ENCODE measurements at regions not wholly inside any gene's neighbourhood (a gene's known extent, or its start where the extent isn't known, plus 50 kb on each side); places are given as distances from the start of the nearest gene placed in this dataset.

DNA sequence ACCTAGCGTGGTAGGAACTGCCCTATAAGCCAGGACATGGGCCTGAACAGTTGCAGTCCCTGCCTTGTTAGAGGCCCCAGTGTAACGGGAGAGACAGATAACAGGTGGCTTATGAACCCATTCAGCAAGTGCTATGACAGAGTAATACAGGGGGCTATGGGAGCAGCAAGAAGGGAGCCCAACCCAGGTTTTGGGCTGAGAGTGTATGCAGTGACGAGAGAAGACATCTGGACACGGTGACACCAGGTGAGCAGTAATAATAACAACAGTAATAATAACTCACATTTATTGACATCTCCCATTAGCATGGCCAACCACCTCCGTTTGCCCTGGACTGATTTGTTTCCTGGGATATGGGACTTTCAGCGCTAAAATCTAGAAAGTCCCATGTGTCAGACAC is 100.8 kb downstream of the IRX5 start:
- no peaks in the 10 kb centered on the region for H3K27me3 ChIP-seq (ENCODE audit: control insufficient read depth in 2 of 2, insufficient read depth in 2 of 2, low read length in 2 of 2)
- H3K4me2 ChIP-seq (ENCODE audit: insufficient read depth, low read length) = no peak overlapping the region
- H3K27ac ChIP-seq (ENCODE audit: insufficient read depth, low read depth, low read length) = no peak overlapping the region
- H3K4me1 ChIP-seq (ENCODE audit: control insufficient read depth, extremely low read depth, insufficient read depth, low read length) = no peaks in the 10 kb centered on the region
- no TSS peak for BruUV-seq (replicated peaks)
- dilution Hi-C loops (cut with MboI; ENCODE audit: extremely low pct_ligation_motif_present, low sequenced_read_pairs) = no loop called here
- CTCF ChIA-PET = no interaction called here
- no peaks in the 10 kb centered on the region for H3K9me3 ChIP-seq (replicated peaks; ENCODE audit: control insufficient read depth, insufficient read depth, low read length)
- H3K36me3 ChIP-seq (ENCODE audit: control insufficient read depth in 2 of 2, extremely low read depth in 1 of 2, insufficient read depth in 2 of 2, low read length in 2 of 2) = no peaks in the 10 kb centered on the region
- intact Hi-C loops (cut with micrococcal nuclease) = no loop called here
- no peak overlapping the region for H2AFZ ChIP-seq (ENCODE audit: low read depth, low read length)
- no peaks in the 10 kb centered on the region for H3K79me2 ChIP-seq (ENCODE audit: control insufficient read depth, insufficient read depth, low read length)
- no peak overlapping the region for H3K4me3 ChIP-seq (replicated peaks in 1 of 3; ENCODE audit: insufficient read depth in 1 of 3, low read depth in 1 of 3, low read length in 3 of 3)
- H3K9me1 ChIP-seq (replicated peaks; ENCODE audit: control insufficient read depth, extremely low read depth, insufficient read depth, low read length) = no peaks in the 10 kb centered on the region
- H4K20me1 ChIP-seq (replicated peaks; ENCODE audit: control insufficient read depth, extremely low read depth, insufficient read depth, low read length) = no peaks in the 10 kb centered on the region
- POLR2A ChIA-PET = no interaction called here
- TF ChIP-seq, protein P1, sequence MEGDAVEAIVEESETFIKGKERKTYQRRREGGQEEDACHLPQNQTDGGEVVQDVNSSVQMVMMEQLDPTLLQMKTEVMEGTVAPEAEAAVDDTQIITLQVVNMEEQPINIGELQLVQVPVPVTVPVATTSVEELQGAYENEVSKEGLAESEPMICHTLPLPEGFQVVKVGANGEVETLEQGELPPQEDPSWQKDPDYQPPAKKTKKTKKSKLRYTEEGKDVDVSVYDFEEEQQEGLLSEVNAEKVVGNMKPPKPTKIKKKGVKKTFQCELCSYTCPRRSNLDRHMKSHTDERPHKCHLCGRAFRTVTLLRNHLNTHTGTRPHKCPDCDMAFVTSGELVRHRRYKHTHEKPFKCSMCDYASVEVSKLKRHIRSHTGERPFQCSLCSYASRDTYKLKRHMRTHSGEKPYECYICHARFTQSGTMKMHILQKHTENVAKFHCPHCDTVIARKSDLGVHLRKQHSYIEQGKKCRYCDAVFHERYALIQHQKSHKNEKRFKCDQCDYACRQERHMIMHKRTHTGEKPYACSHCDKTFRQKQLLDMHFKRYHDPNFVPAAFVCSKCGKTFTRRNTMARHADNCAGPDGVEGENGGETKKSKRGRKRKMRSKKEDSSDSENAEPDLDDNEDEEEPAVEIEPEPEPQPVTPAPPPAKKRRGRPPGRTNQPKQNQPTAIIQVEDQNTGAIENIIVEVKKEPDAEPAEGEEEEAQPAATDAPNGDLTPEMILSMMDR (IDR thresholded peaks at IDR 0.05; ENCODE audit: extremely low read depth in 1 of 2, insufficient read depth in 1 of 2, low read depth in 1 of 2, low read length in 2 of 2) = no peak
- no peak for DNase-seq (ENCODE audit: low read depth, low spot score)
- no peak overlapping the region for H3K9ac ChIP-seq (replicated peaks; ENCODE audit: extremely low read depth, insufficient read depth, low read length)
- FAIRE-seq = no peak

DNA sequence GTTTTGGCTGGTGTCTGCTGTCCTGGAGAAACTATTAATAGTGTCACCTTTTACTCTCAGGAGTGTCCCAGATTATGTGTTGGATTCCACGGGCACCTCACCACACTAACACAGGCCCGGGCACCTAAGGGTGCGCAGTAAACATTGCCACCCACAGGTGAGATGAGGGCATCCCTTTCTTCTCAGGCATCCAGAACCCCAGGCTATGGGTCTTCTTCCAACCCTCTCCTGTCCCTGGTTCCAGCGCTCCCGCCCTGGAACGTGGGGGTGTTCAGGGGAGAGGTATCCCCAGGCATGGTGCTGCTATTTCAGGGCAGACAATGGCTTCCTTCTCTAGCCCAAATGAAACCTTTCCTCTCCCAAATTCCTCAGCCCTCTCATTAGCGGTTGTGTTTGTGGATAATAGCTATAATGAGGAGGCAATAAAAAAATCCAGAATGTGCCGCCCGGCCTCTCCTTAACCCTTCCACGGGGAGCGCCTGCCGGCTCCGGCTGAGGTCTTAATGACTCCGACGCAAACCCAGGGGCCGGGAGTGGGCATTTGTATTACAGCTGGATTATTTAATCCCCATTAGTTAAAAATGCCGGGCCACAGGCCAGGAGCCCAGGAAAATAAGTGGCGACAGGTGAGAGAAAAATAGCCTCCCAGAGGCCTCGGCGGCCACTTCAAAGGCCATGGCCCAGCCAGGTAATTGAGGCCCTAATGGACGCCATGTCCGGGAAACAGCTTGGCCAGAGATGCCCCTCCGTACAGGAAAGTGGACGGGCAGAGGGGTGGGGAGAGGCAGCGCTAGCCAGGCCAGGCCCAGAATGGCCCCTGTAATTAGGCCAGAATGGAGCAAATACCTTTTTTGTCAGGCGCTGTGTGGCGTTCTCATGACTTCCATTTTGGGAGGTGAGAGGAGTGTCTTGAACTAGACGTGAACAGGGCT is 102.8 kb downstream of the IRX5 start:
- Histone ChIP-seq H3K9me1 (replicated peaks; ENCODE audit: control insufficient read depth, extremely low read depth, insufficient read depth, low read length) (no peaks in the 10 kb centered on the region), H4K20me1 (replicated peaks; ENCODE audit: control insufficient read depth, extremely low read depth, insufficient read depth, low read length) (no peaks in the 10 kb centered on the region), H3K79me2 (ENCODE audit: control insufficient read depth, insufficient read depth, low read length) (no peaks in the 10 kb centered on the region), H3K4me1 (ENCODE audit: control insufficient read depth, extremely low read depth, insufficient read depth, low read length) (no peaks in the 10 kb centered on the region), H3K4me2 (ENCODE audit: insufficient read depth, low read length) (no peak overlapping the region), H3K36me3 (ENCODE audit: control insufficient read depth in 2 of 2, extremely low read depth in 1 of 2, insufficient read depth in 2 of 2, low read length in 2 of 2) (no peaks in the 10 kb centered on the region), H3K27me3 (ENCODE audit: control insufficient read depth in 2 of 2, insufficient read depth in 2 of 2, low read length in 2 of 2) (no peaks in the 10 kb centered on the region), H3K9me3 (replicated peaks; ENCODE audit: control insufficient read depth, insufficient read depth, low read length) (no peaks in the 10 kb centered on the region), H3K27ac (ENCODE audit: insufficient read depth, low read depth, low read length) (no peak overlapping the region), H2AFZ (ENCODE audit: low read depth, low read length) (no peak overlapping the region), H3K9ac (replicated peaks; ENCODE audit: extremely low read depth, insufficient read depth, low read length) (no peak overlapping the region), H3K4me3 (replicated peaks in 1 of 3; ENCODE audit: insufficient read depth in 1 of 3, low read depth in 1 of 3, low read length in 3 of 3) (no peak overlapping the region)
- FAIRE-seq (no peak), DNase-seq (ENCODE audit: low read depth, low spot score) (no peak)
- dilution Hi-C loops (cut with MboI; ENCODE audit: extremely low pct_ligation_motif_present, low sequenced_read_pairs) = no loop called here
- POLR2A ChIA-PET = no interaction called here
- TF ChIP-seq, protein P1 (IDR thresholded peaks at IDR 0.05; ENCODE audit: extremely low read depth in 1 of 2, insufficient read depth in 1 of 2, low read depth in 1 of 2, low read length in 2 of 2) = no peak
- TF ChIP-seq GATA2 (IDR thresholded peaks at IDR 0.05; ENCODE audit: insufficient read depth, insufficient read length, low read depth, low read length) (no peak), POLR2A (IDR thresholded peaks at IDR 0.05; ENCODE audit: low read depth, low read length) (no peak), EZH2 (IDR thresholded peaks at IDR 0.05; ENCODE audit: borderline replicate concordance, low read depth, low read length, severe bottlenecking) (no peak), POLR2AphosphoS5 (IDR thresholded peaks at IDR 0.05; ENCODE audit: insufficient read depth, low read depth, low read length) (no peak), JUN (IDR thresholded peaks at IDR 0.05; ENCODE audit: borderline replicate concordance, insufficient read depth, insufficient read length, low read depth) (no peak), MYC (IDR thresholded peaks at IDR 0.05; ENCODE audit: low read depth, low read length) (no peak), FOS (IDR thresholded peaks at IDR 0.05; ENCODE audit: borderline replicate concordance, insufficient read depth, low read length) (no peak)
- TF ChIP-seq, protein P2, sequence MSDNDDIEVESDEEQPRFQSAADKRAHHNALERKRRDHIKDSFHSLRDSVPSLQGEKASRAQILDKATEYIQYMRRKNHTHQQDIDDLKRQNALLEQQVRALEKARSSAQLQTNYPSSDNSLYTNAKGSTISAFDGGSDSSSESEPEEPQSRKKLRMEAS (IDR thresholded peaks at IDR 0.05; ENCODE audit: insufficient read depth, insufficient read length) = no peak
- no TSS peak for BruUV-seq (replicated peaks)
- intact Hi-C loops (cut with micrococcal nuclease) = no loop called here
- CTCF ChIA-PET = no interaction called here

All from endothelial cell of umbilical vein (primary cell).